ENCODE measurements at regions not wholly inside any gene's neighbourhood (a gene's known extent, or its start where the extent isn't known, plus 50 kb on each side); places are given as distances from the start of the nearest gene placed in this dataset.
"Not testable (repeated sequence)": the region's sequence is repeated elsewhere in the genome, so short reads cannot be mapped to it uniquely, and the experiment has no call there.

DNA sequence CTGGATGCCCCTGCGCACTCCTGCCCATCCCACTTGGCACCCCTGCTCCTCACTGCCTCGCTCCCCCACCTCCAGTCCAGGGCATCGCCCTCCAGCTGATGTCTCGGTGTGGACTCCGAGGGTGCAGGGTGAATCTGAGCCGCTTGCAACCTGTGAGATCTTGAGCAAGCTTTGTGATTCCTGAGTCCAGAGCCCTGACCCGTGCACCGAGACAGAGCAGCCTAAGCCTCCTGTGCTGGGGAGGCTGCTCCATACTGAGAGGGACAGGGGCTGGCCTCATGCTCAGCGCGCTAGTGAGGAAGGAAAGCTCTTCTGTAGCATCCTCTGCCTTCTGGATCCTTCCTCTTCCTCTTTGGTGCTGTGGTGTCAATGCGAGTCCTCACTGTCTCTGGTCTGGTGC, 116.0 kb downstream of the TEX29 start:
- TF ChIP-seq, protein P1, sequence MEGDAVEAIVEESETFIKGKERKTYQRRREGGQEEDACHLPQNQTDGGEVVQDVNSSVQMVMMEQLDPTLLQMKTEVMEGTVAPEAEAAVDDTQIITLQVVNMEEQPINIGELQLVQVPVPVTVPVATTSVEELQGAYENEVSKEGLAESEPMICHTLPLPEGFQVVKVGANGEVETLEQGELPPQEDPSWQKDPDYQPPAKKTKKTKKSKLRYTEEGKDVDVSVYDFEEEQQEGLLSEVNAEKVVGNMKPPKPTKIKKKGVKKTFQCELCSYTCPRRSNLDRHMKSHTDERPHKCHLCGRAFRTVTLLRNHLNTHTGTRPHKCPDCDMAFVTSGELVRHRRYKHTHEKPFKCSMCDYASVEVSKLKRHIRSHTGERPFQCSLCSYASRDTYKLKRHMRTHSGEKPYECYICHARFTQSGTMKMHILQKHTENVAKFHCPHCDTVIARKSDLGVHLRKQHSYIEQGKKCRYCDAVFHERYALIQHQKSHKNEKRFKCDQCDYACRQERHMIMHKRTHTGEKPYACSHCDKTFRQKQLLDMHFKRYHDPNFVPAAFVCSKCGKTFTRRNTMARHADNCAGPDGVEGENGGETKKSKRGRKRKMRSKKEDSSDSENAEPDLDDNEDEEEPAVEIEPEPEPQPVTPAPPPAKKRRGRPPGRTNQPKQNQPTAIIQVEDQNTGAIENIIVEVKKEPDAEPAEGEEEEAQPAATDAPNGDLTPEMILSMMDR (IDR thresholded peaks at IDR 0.05; ENCODE audit: low read depth, low read length) = no peak
- no peak overlapping the region for H3K4me3 ChIP-seq (ENCODE audit: low read depth, low read length)

DNA sequence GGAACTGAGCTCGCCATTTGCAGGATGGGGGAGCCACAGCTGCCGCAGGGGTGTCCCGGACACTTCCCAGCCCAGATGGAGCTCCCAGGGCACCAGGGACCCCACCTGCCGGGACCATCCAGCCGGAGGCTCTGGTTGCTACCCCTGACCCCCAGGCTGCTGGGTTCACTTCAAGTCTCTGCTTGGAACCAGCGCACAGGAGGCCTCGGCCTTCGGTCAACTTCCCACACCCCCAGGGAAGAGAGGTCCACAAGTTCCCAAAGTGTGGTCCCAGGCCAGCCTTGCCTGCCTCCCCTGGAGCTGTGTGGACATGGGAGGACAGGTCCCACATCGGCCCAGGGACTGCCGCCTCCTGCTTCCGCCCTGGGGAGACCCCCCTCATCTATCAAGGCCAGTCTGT, 117.0 kb downstream of the TEX29 start:
- TF ChIP-seq, protein P1 (IDR thresholded peaks at IDR 0.05; ENCODE audit: low read depth, low read length) = no peak
- H3K4me3 ChIP-seq (ENCODE audit: low read depth, low read length) = no peak overlapping the region

- TF ChIP-seq, protein P1 (IDR thresholded peaks at IDR 0.05; ENCODE audit: low read depth, low read length) = no peak
- no peak overlapping the region for H3K4me3 ChIP-seq (ENCODE audit: low read depth, low read length)
These were observed 117.6 kb downstream of the TEX29 start for GRCh38 chr13:111437856-111438547.

DNA sequence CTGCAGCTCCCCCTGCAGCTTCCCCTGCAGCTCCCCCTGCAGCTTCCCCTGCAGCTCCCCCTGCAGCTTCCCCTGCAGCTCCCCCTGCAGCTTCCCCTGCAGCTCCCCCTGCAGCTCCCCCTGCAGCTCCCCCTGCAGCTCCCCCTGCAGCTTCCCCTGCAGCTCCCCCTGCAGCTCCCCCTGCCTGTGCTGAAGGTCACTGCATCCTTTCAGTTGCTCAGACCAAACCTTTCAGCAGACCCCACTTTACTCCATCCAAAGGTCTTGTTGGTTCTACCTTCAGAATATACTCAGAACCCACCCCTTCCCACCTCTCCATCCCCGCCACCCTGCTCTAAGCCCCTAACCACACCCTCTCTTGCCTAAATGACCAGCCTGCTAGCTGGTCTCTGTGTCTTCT, 120.0 kb downstream of the TEX29 start:
- TF ChIP-seq, protein P1 (IDR thresholded peaks at IDR 0.05; ENCODE audit: low read depth, low read length) = peak; percentile 33; the same call in 1 of the 2 replicates
- not testable (repeated sequence) for H3K4me3 ChIP-seq (ENCODE audit: low read depth, low read length)

GRCh38 chr13:111443981-111444380, 123.5 kb downstream of the TEX29 start:
- no peak overlapping the region for H3K4me3 ChIP-seq (ENCODE audit: low read depth, low read length)
- TF ChIP-seq, protein P1 (IDR thresholded peaks at IDR 0.05; ENCODE audit: low read depth, low read length) = no peak

DNA sequence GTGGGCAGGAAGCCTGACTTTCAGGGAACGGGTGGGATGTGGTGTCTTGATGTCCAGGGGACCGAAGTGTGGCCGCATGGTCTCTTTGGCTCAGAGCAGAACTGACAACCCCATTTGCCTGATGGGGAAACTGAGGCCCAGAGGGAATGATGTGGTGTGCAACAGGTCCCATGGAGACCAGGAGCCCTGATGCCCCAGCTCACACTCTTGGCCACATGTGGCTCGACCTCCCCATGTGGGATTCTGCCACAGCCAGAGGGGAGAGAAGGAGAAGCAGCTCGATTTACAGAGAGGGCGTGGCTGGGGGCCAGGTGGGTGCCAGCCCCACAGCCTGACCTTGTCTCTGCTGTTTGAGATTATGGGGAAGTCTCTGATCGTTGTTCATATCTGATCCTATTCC, 128.1 kb downstream of the TEX29 start:
- TF ChIP-seq, protein P1 (IDR thresholded peaks at IDR 0.05; ENCODE audit: low read depth, low read length) = no peak
- H3K4me3 ChIP-seq (ENCODE audit: low read depth, low read length) = no peak overlapping the region

DNA sequence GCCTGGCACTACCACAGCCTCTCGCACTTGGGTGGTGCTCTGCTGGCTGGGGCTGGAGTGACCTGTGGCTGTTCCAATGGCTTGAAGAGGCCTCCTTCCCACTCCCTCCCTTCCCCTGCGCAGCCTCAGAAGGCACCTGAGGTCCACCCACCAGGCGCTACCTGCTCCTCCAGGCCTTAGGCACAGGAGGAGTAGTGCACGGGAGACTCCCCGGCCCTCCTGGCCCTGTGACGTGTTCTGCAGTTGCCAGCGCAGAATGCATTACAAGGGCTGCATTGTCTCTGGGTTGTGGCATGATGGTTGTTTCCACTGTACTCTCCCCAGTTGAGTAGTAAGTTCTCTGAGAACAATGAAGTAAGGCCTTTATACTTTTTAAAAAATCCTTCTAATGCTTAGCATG, 128.6 kb downstream of the TEX29 start:
- H3K4me3 ChIP-seq (ENCODE audit: low read depth, low read length) = no peak overlapping the region

More for the DNA sequence above, 128.6 kb downstream of the TEX29 start:
- TF ChIP-seq, protein P1 (IDR thresholded peaks at IDR 0.05; ENCODE audit: low read depth, low read length) = no peak

Measured in WI38 (cell line).